Nephron (organoid): ENCODE measurements at regions not wholly inside any gene's neighbourhood (a gene's known extent, or its start where the extent isn't known, plus 50 kb on each side); places are given as distances from the start of the nearest gene placed in this dataset.
"Not testable (repeated sequence)": the region's sequence is repeated elsewhere in the genome, so short reads cannot be mapped to it uniquely, and the experiment has no call there.

Experiments used
- H3K27ac Mint-ChIP-seq, 3 experiments: 2 replicates each; pipeline ENCODE4 v1.8.0; 2020; ENCODE audit warnings: mixed read lengths in 3 of 3, mild to moderate bottlenecking in 2 of 3, moderate library complexity in 1 of 3
- H3K27me3 Mint-ChIP-seq: 2 replicates; pipeline ENCODE4 v1.8.0; 2021; ENCODE audit warnings: low read depth, mild to moderate bottlenecking, moderate library complexity, mixed read lengths
- H3K36me3 Mint-ChIP-seq: 2 replicates; pipeline ENCODE4 v1.8.0; 2020; ENCODE audit warnings: low read depth, mixed read lengths
- H3K4me1 Mint-ChIP-seq: 2 replicates; pipeline ENCODE4 v1.8.0; 2020; ENCODE audit warnings: mixed read lengths
- H3K4me3 Mint-ChIP-seq, 3 experiments: 2 replicates each; pipeline ENCODE4 v1.8.0; 2020; ENCODE audit warnings: mild to moderate bottlenecking in 3 of 3, mixed read lengths in 3 of 3, moderate library complexity in 2 of 3
- H3K9me3 Mint-ChIP-seq: 2 replicates; pipeline ENCODE4 v1.8.0; 2020; ENCODE audit warnings: mixed read lengths
- TF ChIP-seq, protein P1 (sequence below), 3 experiments: fragments of 200-600 bp; sonication (generic); IDR thresholded peaks; one replicate each; pipeline ENCODE4 v1.5.0; 2021; ENCODE audit warnings: antibody characterized with exemption in 3 of 3; ENCODE audit not compliant: unreplicated experiment in 3 of 3

DNA sequence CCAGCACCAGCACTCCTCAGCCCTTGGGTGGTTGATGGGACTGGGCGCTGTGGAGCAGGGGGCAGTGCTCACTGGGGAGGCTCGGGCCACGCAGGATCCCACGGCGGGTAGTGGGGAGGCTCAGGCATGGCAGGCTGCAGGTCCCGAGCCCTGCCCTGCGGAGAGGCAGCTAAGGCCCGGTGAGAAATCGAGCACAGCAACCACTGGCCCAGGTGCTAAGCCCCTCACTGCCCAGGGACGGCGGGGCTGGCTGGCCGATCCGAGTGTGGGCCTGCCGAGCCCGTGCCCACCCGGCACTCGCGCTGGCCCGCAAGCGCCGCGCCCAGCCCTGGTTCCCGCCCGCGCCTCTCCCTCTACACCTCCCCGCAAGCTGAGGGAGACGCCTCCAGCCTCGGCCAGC is 56.0 kb upstream of the ZNF195 start:
- TF ChIP-seq, protein P1, sequence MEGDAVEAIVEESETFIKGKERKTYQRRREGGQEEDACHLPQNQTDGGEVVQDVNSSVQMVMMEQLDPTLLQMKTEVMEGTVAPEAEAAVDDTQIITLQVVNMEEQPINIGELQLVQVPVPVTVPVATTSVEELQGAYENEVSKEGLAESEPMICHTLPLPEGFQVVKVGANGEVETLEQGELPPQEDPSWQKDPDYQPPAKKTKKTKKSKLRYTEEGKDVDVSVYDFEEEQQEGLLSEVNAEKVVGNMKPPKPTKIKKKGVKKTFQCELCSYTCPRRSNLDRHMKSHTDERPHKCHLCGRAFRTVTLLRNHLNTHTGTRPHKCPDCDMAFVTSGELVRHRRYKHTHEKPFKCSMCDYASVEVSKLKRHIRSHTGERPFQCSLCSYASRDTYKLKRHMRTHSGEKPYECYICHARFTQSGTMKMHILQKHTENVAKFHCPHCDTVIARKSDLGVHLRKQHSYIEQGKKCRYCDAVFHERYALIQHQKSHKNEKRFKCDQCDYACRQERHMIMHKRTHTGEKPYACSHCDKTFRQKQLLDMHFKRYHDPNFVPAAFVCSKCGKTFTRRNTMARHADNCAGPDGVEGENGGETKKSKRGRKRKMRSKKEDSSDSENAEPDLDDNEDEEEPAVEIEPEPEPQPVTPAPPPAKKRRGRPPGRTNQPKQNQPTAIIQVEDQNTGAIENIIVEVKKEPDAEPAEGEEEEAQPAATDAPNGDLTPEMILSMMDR (IDR thresholded peaks at IDR 0.05; ENCODE audit: unreplicated experiment in 3 of 3), result no peak
- Mint-ChIP-seq H3K9me3 (no peaks in the 10 kb centered on the region), H3K27me3 (peaks cover 7% of the 10 kb centered on the region), H3K36me3 (no peaks in the 10 kb centered on the region), H3K4me1 (no peaks in the 10 kb centered on the region), H3K27ac (no peak overlapping the region), H3K4me3 (no peak overlapping the region)

GRCh38 chr11:3429191-3429590 is 50.2 kb upstream of the ZNF195 start:
- H3K27ac Mint-ChIP-seq, H3K4me3 Mint-ChIP-seq, H3K36me3 Mint-ChIP-seq, H3K9me3 Mint-ChIP-seq: not testable (repeated sequence)
- peaks cover 18% of the 10 kb centered on the region for H3K27me3 Mint-ChIP-seq
- peaks cover 10% of the 10 kb centered on the region for H3K4me1 Mint-ChIP-seq
